COLO668 (cell line): ENCODE measurements at regions not wholly inside any gene's neighbourhood (a gene's known extent, or its start where the extent isn't known, plus 50 kb on each side); places are given as distances from the start of the nearest gene placed in this dataset.
"Not testable (repeated sequence)": the region's sequence is repeated elsewhere in the genome, so short reads cannot be mapped to it uniquely, and the experiment has no call there.

Experiments used
- DNase-seq: peaks from one replicate; lab custom pipeline; 2025; ENCODE audit not compliant: unreplicated experiment; lab: John Stamatoyannopoulos, UW

GRCh38 chr5:171541341-171541776 is 121.9 kb downstream of the FGF18 start:
- no peak for DNase-seq

GRCh38 chr5:171542525-171543140 is 123.2 kb downstream of the FGF18 start:
- DNase-seq: no peak

GRCh38 chr5:171543148-171543815 is 123.8 kb downstream of the FGF18 start:
- DNase-seq: no peak

GRCh38 chr5:171544913-171545765 is 125.7 kb downstream of the FGF18 start:
- DNase-seq: no peak

- DNase-seq: no peak
Measured at GRCh38 chr5:171549274-171549673, 129.8 kb downstream of the FGF18 start.

GRCh38 chr5:171553817-171554216 is 134.4 kb downstream of the FGF18 start:
- not testable (repeated sequence) for DNase-seq

- no peak for DNase-seq
Measured at GRCh38 chr5:171555160-171555559, 135.7 kb downstream of the FGF18 start.

- no peak for DNase-seq
Measured at GRCh38 chr5:171562822-171563221, 143.4 kb downstream of the FGF18 start.

GRCh38 chr5:171568389-171568788 is 148.9 kb downstream of the FGF18 start:
- no peak for DNase-seq

- DNase-seq: no peak
Measured at GRCh38 chr5:171569065-171569712, 149.7 kb downstream of the FGF18 start.

GRCh38 chr5:171570244-171570825 is 150.9 kb downstream of the FGF18 start:
- no peak for DNase-seq

- DNase-seq: no peak
Measured at GRCh38 chr5:171571663-171572062, 152.2 kb downstream of the FGF18 start.

- no peak for DNase-seq
Measured at GRCh38 chr5:171573021-171573420, 153.6 kb downstream of the FGF18 start.

- DNase-seq: no peak
Measured at GRCh38 chr5:171573451-171574225, 154.2 kb downstream of the FGF18 start.

- DNase-seq: no peak
Measured at GRCh38 chr5:171574376-171574775, 154.9 kb downstream of the FGF18 start.

GRCh38 chr5:171575386-171575785 is 155.9 kb downstream of the FGF18 start:
- no peak for DNase-seq

GRCh38 chr5:171575808-171576207 is 156.4 kb downstream of the FGF18 start:
- DNase-seq: no peak

GRCh38 chr5:171577042-171577758 is 157.8 kb downstream of the FGF18 start:
- DNase-seq: no peak

- DNase-seq: no peak
Measured at GRCh38 chr5:171578049-171578828, 158.8 kb downstream of the FGF18 start.
